Fibroblast of lung (primary cell): ENCODE measurements at regions not wholly inside any gene's neighbourhood (a gene's known extent, or its start where the extent isn't known, plus 50 kb on each side); places are given as distances from the start of the nearest gene placed in this dataset.

Experiments
- DNase-seq, 2 donors: peaks; one replicate each; pipeline versions ENCODE4 v3.0.0 to v3.0.0-alpha.2; 2010; ENCODE audit warnings: low read depth in 2 of 2
- H2AFZ ChIP-seq: 2 replicates; pipeline ENCODE4 v1.5.1; 2012; ENCODE audit warnings: low read length, control low read depth, inconsistent platforms
- H3K27ac ChIP-seq: 2 replicates; pipeline ENCODE4 v1.5.1; 2011; ENCODE audit warnings: low read length, control low read depth; ENCODE audit not compliant: insufficient read depth
- H3K27me3 ChIP-seq: 2 replicates; pipeline ENCODE4 v1.5.1; 2011; ENCODE audit warnings: mild to moderate bottlenecking, low read length; ENCODE audit not compliant: control insufficient read depth, insufficient read depth
- H3K36me3 ChIP-seq: 2 replicates; pipeline ENCODE4 v1.5.1; 2011; ENCODE audit warnings: low read length; ENCODE audit not compliant: control insufficient read depth, insufficient read depth
- H3K4me1 ChIP-seq: 2 replicates; pipeline ENCODE4 v1.5.1; 2011; ENCODE audit warnings: low read length; ENCODE audit not compliant: control insufficient read depth, insufficient read depth; ENCODE audit errors: extremely low read depth
- H3K4me2 ChIP-seq: 2 replicates; pipeline ENCODE4 v1.5.1; 2011; ENCODE audit warnings: low read length, control low read depth; ENCODE audit not compliant: insufficient read depth; ENCODE audit errors: extremely low read depth
- H3K4me3 ChIP-seq, 4 experiments: fragments of 200-600 bp in 1 of 4; sonication (generic) in 1 of 4; replicated peaks in 1 of 4; 2 replicates each; pipeline ENCODE4 v1.5.1; 2011 to 2016; ENCODE audit warnings: low read length in 4 of 4, low read depth in 3 of 4, mild to moderate bottlenecking in 3 of 4, control low read depth in 2 of 4, inconsistent platforms in 1 of 4, mixed read lengths in 1 of 4; ENCODE audit not compliant: insufficient read depth in 1 of 4; ENCODE audit errors: control extremely low read depth in 1 of 4
- H3K79me2 ChIP-seq: 2 replicates; pipeline ENCODE4 v1.5.1; 2012; ENCODE audit warnings: mild to moderate bottlenecking, low read length, inconsistent platforms; ENCODE audit not compliant: control insufficient read depth, insufficient read depth
- H3K9ac ChIP-seq: 2 replicates; pipeline ENCODE4 v1.5.1; 2011; ENCODE audit warnings: mild to moderate bottlenecking, low read length, control low read depth; ENCODE audit not compliant: insufficient read depth
- H3K9me3 ChIP-seq: 2 replicates; pipeline ENCODE4 v1.5.1; 2012; ENCODE audit warnings: low read depth, low read length; ENCODE audit not compliant: control insufficient read depth, insufficient read depth
- H4K20me1 ChIP-seq: 2 replicates; pipeline ENCODE4 v1.5.1; 2011; ENCODE audit warnings: low read length; ENCODE audit not compliant: control insufficient read depth, insufficient read depth; ENCODE audit errors: extremely low read depth
- CTCF ChIP-seq, 2 donors: IDR thresholded peaks in 1 of 2; conservative IDR thresholded peaks in 1 of 2; 1 replicate in 1 of 2; 2 replicates in 1 of 2; pipeline ENCODE4 v1.5.1; 2011 to 2012; ENCODE audit warnings: low read length in 2 of 2, control low read depth in 1 of 2, inconsistent platforms in 1 of 2, low read depth in 1 of 2, mild to moderate bottlenecking in 1 of 2
- EZH2 ChIP-seq: IDR thresholded peaks from 2 replicates; pipeline ENCODE4 v1.5.1; 2012; ENCODE audit warnings: low read length, control low read depth, mild to moderate bottlenecking; ENCODE audit errors: missing control alignments

- Histone ChIP-seq H3K36me3 (no peaks in the 10 kb centered on the region), H3K27ac (no peak overlapping the region), H3K4me1 (no peaks in the 10 kb centered on the region), H3K79me2 (no peaks in the 10 kb centered on the region), H3K9ac (no peak overlapping the region), H3K4me2 (no peak overlapping the region), H4K20me1 (no peaks in the 10 kb centered on the region), H2AFZ (no peak overlapping the region), H3K4me3 (no peak overlapping the region), H3K9me3 (no peaks in the 10 kb centered on the region), H3K27me3 (no peaks in the 10 kb centered on the region)
- DNase-seq, result peak in 1 of 2 donors; percentile 37
- TF ChIP-seq CTCF (conservative IDR thresholded peaks at IDR 0.05 in 1 of 2, IDR thresholded peaks at IDR 0.05 in 1 of 2; ENCODE audit: low read depth in 1 of 2, low read length in 2 of 2), result no peak
- TF ChIP-seq EZH2, result no peak
These were observed 50.8 kb upstream of the PPP1R9A start for GRCh38 chr7:94856643-94857042.
